Upper lobe of left lung (tissue), 6 donors: ENCODE measurements at regions not wholly inside any gene's neighbourhood (a gene's known extent, or its start where the extent isn't known, plus 50 kb on each side); places are given as distances from the start of the nearest gene placed in this dataset.

ENCODE experiments used
- ATAC-seq, 2 donors: fragments of 200-7000 bp; cut with Tn5 transposase; one replicate each; pipeline ENCODE4 v1.9.1; 2022; ENCODE audit warnings: mild to moderate bottlenecking in 2 of 2, moderate library complexity in 2 of 2; ENCODE audit not compliant: low FRiP score in 2 of 2
- DNase-seq, 2 donors: peaks; one replicate each; pipeline ENCODE4 v3.0.0-alpha.2; 2019 to 2020
- H3K27ac ChIP-seq, 4 donors: fragments of 200-600 bp; sonication (generic); one replicate each; pipeline ENCODE4 v1.5.1; 2016 to 2019
- H3K27me3 ChIP-seq, 4 donors: fragments of 200-600 bp; sonication (generic); one replicate each; pipeline ENCODE4 v1.5.1; 2017 to 2019
- H3K36me3 ChIP-seq, 4 donors: fragments of 200-600 bp; sonication (generic); one replicate each; pipeline ENCODE4 v1.5.1; 2016 to 2019
- H3K4me1 ChIP-seq, 4 donors: fragments of 200-600 bp; sonication (generic); one replicate each; pipeline ENCODE4 v1.5.1; 2018 to 2019
- H3K4me3 ChIP-seq, 4 donors: fragments of 200-600 bp; sonication (generic); one replicate each; pipeline ENCODE4 v1.5.1; 2017 to 2019; ENCODE audit warnings: mild to moderate bottlenecking in 2 of 4, moderate library complexity in 1 of 4
- H3K9me3 ChIP-seq, 4 donors: fragments of 200-600 bp; sonication (generic); one replicate each; pipeline ENCODE4 v1.5.1; 2018 to 2019
- EP300 ChIP-seq, 4 donors: sonication (generic); formaldehyde crosslinking; IDR thresholded peaks; one replicate each; pipeline ENCODE4 v1.5.1; 2017; ENCODE audit warnings: antibody characterized with exemption in 4 of 4, control low read depth in 2 of 4
- POLR2A ChIP-seq, 4 donors: fragments of 450-650 bp; IDR thresholded peaks; one replicate each; pipeline ENCODE4 v1.5.1; 2016 to 2017; ENCODE audit warnings: antibody characterized with exemption in 4 of 4, mild to moderate bottlenecking in 2 of 4
- POLR2AphosphoS5 ChIP-seq, 2 donors: sonication (generic); formaldehyde crosslinking; IDR thresholded peaks; one replicate each; pipeline ENCODE4 v1.5.1; 2017; ENCODE audit warnings: antibody characterized with exemption in 2 of 2
- WGBS, 2 donors: methylation state at CpG; one replicate each; pipeline ENCODE4 v1.1.5; 2017 to 2018; 5-methylcytosine and 5-hydroxymethylcytosine counted together
- TF ChIP-seq, protein P1 (sequence below), 6 experiments: fragments of 450-650 bp in 4 of 6; fragments of 200-600 bp in 2 of 6; sonication (generic) in 2 of 6; IDR thresholded peaks; one replicate each; pipeline ENCODE4 v1.5.1; 2016 to 2019; ENCODE audit warnings: antibody characterized with exemption in 6 of 6
- donor health status: DM: no; HTN: no; CAD: no; lungs with moderate emphysema.
- donor health status: DM: no; HTN: yes; CAD: no; lungs with severe emphysema.

GRCh38 chr5:14011089-14012020 is 66.9 kb upstream of the DNAH5 start:
- peak overlapping the region; percentile 77 to 80 (median 79) for H3K27ac ChIP-seq
- H3K27me3 ChIP-seq, result peaks cover 0 to 4% (median 0%) of the 10 kb centered on the region in 4 donors
- ATAC-seq (peak; percentile 91 to 94), DNase-seq (peak; percentile 91 to 96)
- 1 to 2% methylated on average over 30 to 41 of the region's 74 CpGs for WGBS, 2 donors
- no peaks in the 10 kb centered on the region for H3K36me3 ChIP-seq
- TF ChIP-seq POLR2A (IDR thresholded peaks at IDR 0.05), result peak in 2 of 4 donors; percentile 19 to 77
- TF ChIP-seq EP300 (IDR thresholded peaks at IDR 0.05), result no peak
- TF ChIP-seq, protein P1, sequence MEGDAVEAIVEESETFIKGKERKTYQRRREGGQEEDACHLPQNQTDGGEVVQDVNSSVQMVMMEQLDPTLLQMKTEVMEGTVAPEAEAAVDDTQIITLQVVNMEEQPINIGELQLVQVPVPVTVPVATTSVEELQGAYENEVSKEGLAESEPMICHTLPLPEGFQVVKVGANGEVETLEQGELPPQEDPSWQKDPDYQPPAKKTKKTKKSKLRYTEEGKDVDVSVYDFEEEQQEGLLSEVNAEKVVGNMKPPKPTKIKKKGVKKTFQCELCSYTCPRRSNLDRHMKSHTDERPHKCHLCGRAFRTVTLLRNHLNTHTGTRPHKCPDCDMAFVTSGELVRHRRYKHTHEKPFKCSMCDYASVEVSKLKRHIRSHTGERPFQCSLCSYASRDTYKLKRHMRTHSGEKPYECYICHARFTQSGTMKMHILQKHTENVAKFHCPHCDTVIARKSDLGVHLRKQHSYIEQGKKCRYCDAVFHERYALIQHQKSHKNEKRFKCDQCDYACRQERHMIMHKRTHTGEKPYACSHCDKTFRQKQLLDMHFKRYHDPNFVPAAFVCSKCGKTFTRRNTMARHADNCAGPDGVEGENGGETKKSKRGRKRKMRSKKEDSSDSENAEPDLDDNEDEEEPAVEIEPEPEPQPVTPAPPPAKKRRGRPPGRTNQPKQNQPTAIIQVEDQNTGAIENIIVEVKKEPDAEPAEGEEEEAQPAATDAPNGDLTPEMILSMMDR (IDR thresholded peaks at IDR 0.05), result peak in 2 of 6 experiments; percentile 10 to 39
- peak; percentile 29 to 39 for TF ChIP-seq POLR2AphosphoS5 (IDR thresholded peaks at IDR 0.05)
- peak overlapping the region; percentile 36 to 64 (median 53) for H3K4me3 ChIP-seq
- H3K4me1 ChIP-seq, result peaks cover 12 to 28% (median 21%) of the 10 kb centered on the region in 4 donors
- no peaks in the 10 kb centered on the region for H3K9me3 ChIP-seq

DNA sequence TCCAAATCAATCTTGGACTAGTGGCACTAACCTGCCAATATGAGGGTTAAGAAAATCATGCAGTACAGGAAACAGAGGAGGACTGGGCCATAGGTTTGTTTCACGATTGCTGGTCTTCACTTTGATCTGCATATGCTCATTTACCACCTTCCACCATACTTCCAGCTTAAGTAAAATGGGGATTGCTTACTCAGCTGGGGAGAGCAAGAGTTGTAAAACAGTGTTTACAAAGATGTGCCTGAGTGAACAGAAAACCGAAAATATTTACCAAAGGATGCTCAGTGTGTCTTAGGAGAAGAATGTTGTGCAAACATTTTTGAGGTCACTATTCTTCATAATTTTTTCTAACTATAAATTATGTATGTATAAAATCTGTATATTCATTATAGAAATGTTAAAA is 65.1 kb upstream of the DNAH5 start:
- Histone ChIP-seq H3K27ac (peak overlapping the region; percentile 12 to 64 (median 60)), H3K27me3 (peaks cover 0 to 4% (median 0%) of the 10 kb centered on the region in 4 donors), H3K36me3 (no peaks in the 10 kb centered on the region), H3K9me3 (no peaks in the 10 kb centered on the region), H3K4me1 (peaks cover 12 to 38% (median 27%) of the 10 kb centered on the region in 4 donors), H3K4me3 (no peak overlapping the region)
- TF ChIP-seq POLR2AphosphoS5 (IDR thresholded peaks at IDR 0.05) (no peak), EP300 (IDR thresholded peaks at IDR 0.05) (no peak), POLR2A (IDR thresholded peaks at IDR 0.05) (no peak)
- TF ChIP-seq, protein P1 (IDR thresholded peaks at IDR 0.05), result no peak
- ATAC-seq (no peak), DNase-seq (no peak)
- WGBS, 2 donors, result 62 to 72% methylated on average over 2 of the region's 2 CpGs

- ATAC-seq (peak in 1 of 2 donors; percentile 73), DNase-seq (peak; percentile 71 to 85)
- Histone ChIP-seq H3K4me3 (no peak overlapping the region), H3K36me3 (no peaks in the 10 kb centered on the region), H3K27ac (peak overlapping the region; percentile 18 to 64 (median 60)), H3K9me3 (peaks cover 0 to under 1% (median 0%) of the 10 kb centered on the region in 4 donors), H3K4me1 (peaks cover 12 to 46% (median 33%) of the 10 kb centered on the region in 4 donors), H3K27me3 (peaks cover 0 to 4% (median 0%) of the 10 kb centered on the region in 4 donors)
- WGBS, 2 donors, result 39 to 43% methylated on average over 8 of the region's 8 CpGs
- TF ChIP-seq POLR2A (IDR thresholded peaks at IDR 0.05) (no peak), POLR2AphosphoS5 (IDR thresholded peaks at IDR 0.05) (peak; percentile 32 to 59), EP300 (IDR thresholded peaks at IDR 0.05) (peak; percentile 67 to 98 (median 90))
- TF ChIP-seq, protein P1 (IDR thresholded peaks at IDR 0.05), result no peak
Measured at GRCh38 chr5:14008819-14009311, 64.4 kb upstream of the DNAH5 start.

DNA sequence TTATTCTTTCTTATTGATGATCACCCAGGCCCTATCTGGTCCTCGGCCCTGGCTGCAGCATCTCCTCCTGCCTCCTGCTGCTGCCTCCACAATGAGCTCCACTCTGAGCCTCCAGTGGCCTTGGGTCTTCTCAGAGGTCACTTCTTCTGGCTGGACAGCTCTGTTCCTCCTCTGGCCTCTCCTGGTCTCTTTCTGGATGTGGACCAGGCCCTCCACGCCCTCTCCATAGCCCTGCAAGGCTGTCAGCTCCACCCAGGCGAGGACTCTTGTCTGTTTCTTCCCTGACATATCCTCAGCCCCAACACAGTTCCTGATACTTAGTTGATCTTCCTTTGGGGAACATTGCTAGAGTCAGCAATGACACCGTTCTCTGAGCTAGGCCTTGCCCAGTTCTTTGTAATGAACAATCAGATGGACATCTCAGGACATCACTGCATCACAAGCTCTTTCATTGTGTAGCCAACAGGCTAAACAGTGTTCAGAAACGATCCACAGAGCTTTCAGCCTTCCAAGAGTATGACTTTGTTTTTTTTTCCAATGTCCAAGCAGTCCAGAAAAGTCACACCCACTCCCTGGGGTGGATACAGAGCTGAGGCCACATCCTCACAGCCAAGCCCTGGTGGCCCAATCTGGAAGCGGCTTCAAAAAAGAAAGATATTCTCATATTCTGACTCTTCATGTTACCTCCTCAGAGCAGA is 62.5 kb upstream of the DNAH5 start:
- WGBS, 2 donors, result 86 to 87% methylated on average over 6 of the region's 6 CpGs
- Histone ChIP-seq H3K4me1 (peaks cover 11 to 50% (median 31%) of the 10 kb centered on the region in 4 donors), H3K36me3 (no peaks in the 10 kb centered on the region), H3K27ac (peak overlapping the region in 1 of 4 donors; percentile 64), H3K9me3 (peaks cover 0 to 6% (median 0%) of the 10 kb centered on the region in 4 donors), H3K27me3 (peaks cover 0 to 4% (median 0%) of the 10 kb centered on the region in 4 donors), H3K4me3 (no peak overlapping the region)
- DNase-seq, result no peak
- no peak for TF ChIP-seq EP300 (IDR thresholded peaks at IDR 0.05)
- TF ChIP-seq POLR2A (IDR thresholded peaks at IDR 0.05), result no peak
- TF ChIP-seq POLR2AphosphoS5 (IDR thresholded peaks at IDR 0.05), result no peak
- TF ChIP-seq, protein P1 (IDR thresholded peaks at IDR 0.05), result no peak
- ATAC-seq, result peak in 1 of 2 donors; percentile 68
